Mammary epithelial cell (primary cell): ENCODE measurements at regions not wholly inside any gene's neighbourhood (a gene's known extent, or its start where the extent isn't known, plus 50 kb on each side); places are given as distances from the start of the nearest gene placed in this dataset.

Experiments used
- CTCF ChIP-seq, 2 donors: IDR thresholded peaks in 1 of 2; conservative IDR thresholded peaks in 1 of 2; 2 replicates each; pipeline ENCODE4 v1.5.1; 2011 to 2012; ENCODE audit warnings: inconsistent platforms in 2 of 2, low read length in 2 of 2, mild to moderate bottlenecking in 2 of 2, control low read depth in 1 of 2, low read depth in 1 of 2; ENCODE audit not compliant: insufficient read depth in 1 of 2; ENCODE audit errors: extremely low read depth in 1 of 2
- EZH2 ChIP-seq: IDR thresholded peaks from 2 replicates; pipeline ENCODE4 v1.6.1; 2012; ENCODE audit warnings: low read length, inconsistent platforms, borderline replicate concordance

DNA sequence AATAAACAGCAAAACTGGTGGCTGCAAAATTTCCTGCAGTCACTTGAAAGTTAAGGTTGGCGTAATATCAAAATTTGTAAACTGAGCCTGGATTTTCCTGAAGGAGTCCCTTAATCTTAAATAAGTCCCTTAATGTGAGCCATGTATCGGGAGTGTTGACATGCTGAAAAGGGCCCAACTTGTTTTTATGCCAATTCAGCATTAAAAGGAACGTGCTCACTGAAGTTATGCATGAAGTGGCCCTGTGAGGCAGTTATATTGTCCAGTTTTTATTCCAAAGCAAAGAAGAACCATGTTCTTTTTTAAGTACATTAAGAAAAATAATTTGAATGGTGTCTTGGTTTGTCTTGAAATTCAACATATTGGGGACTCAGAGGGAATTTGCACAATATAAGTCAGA, 1766.9 kb downstream of the SLITRK1 start:
- TF ChIP-seq CTCF (conservative IDR thresholded peaks at IDR 0.05 in 1 of 2, IDR thresholded peaks at IDR 0.05 in 1 of 2; ENCODE audit: extremely low read depth in 1 of 2, insufficient read depth in 1 of 2, low read depth in 1 of 2, low read length in 2 of 2) = no peak
- no peak for TF ChIP-seq EZH2
